Thoracic aorta (tissue), 2 donors: ENCODE measurements at regions not wholly inside any gene's neighbourhood (a gene's known extent, or its start where the extent isn't known, plus 50 kb on each side); places are given as distances from the start of the nearest gene placed in this dataset.
A peak's percentile ranks its signal among the peaks of the same experiment; 100 is the strongest.

Source experiments
- ATAC-seq: fragments of 150-250 bp; one replicate; pipeline ENCODE4 v1.8.0; 2017; ENCODE audit warnings: low read depth; ENCODE audit not compliant: insufficient number of reproducible peaks, low FRiP score
- DNase-seq: peaks from one replicate; pipeline ENCODE4 v3.0.0-alpha.2; 2020; ENCODE audit warnings: low spot score
- H3K27ac ChIP-seq, 2 donors: fragments of 200-600 bp; sonication (generic); 1 replicate in 1 of 2; 2 replicates in 1 of 2; pipeline ENCODE4 v1.5.1; 2016; ENCODE audit warnings: mild to moderate bottlenecking in 2 of 2, moderate library complexity in 2 of 2
- H3K27me3 ChIP-seq: fragments of 200-600 bp; sonication (generic); replicated peaks from 2 replicates; pipeline ENCODE4 v1.6.0; 2016; ENCODE audit warnings: mild to moderate bottlenecking; ENCODE audit not compliant: insufficient read depth
- H3K36me3 ChIP-seq: fragments of 200-600 bp; sonication (generic); one replicate; pipeline ENCODE4 v1.5.1; 2016
- H3K4me1 ChIP-seq, 2 donors: fragments of 200-600 bp; sonication (generic); 1 replicate in 1 of 2; 2 replicates in 1 of 2; pipeline versions ENCODE4 v1.5.1 to v1.6.0; 2016; ENCODE audit warnings: low read depth in 2 of 2, mild to moderate bottlenecking in 1 of 2; ENCODE audit not compliant: control insufficient read depth in 1 of 2
- H3K4me3 ChIP-seq: fragments of 200-600 bp; sonication (generic); 2 replicates; pipeline ENCODE4 v1.5.1; 2016; ENCODE audit warnings: mild to moderate bottlenecking
- H3K9me3 ChIP-seq: fragments of 200-600 bp; sonication (generic); 2 replicates; pipeline ENCODE4 v1.5.1; 2016
- CTCF ChIP-seq: fragments of 200-600 bp; sonication (generic); IDR thresholded peaks from one replicate; pipeline ENCODE4 v1.5.1; 2019; ENCODE audit warnings: antibody characterized with exemption

GRCh38 chr5:167346461-167346860 lies 945.0 kb upstream of the WWC1 start:
- DNase-seq: no peak
- ATAC-seq: no peak
- TF ChIP-seq CTCF: no peak
- Histone ChIP-seq H3K4me3 (no peak overlapping the region), H3K36me3 (no peaks in the 10 kb centered on the region), H3K4me1 (no peaks in the 10 kb centered on the region), H3K27me3 (no peaks in the 10 kb centered on the region), H3K9me3 (no peaks in the 10 kb centered on the region), H3K27ac (no peak overlapping the region)

- Histone ChIP-seq H3K36me3 (no peaks in the 10 kb centered on the region), H3K27ac (no peak overlapping the region), H3K4me3 (peak overlapping the region; percentile 20), H3K9me3 (no peaks in the 10 kb centered on the region), H3K27me3 (no peaks in the 10 kb centered on the region), H3K4me1 (no peaks in the 10 kb centered on the region)
- no peak for TF ChIP-seq CTCF
- DNase-seq (no peak), ATAC-seq (no peak)
Observed at GRCh38 chr5:167348251-167348926, 943.1 kb upstream of the WWC1 start.

- H3K4me1 ChIP-seq: no peaks in the 10 kb centered on the region
- ATAC-seq (no peak), DNase-seq (no peak)
- H3K4me3 ChIP-seq: no peak overlapping the region
- no peaks in the 10 kb centered on the region for H3K36me3 ChIP-seq
- no peaks in the 10 kb centered on the region for H3K27me3 ChIP-seq
- H3K9me3 ChIP-seq: no peaks in the 10 kb centered on the region
- no peak overlapping the region for H3K27ac ChIP-seq
- TF ChIP-seq CTCF: no peak
Observed at GRCh38 chr5:167348980-167349379, 942.5 kb upstream of the WWC1 start.

- no peak overlapping the region for H3K4me3 ChIP-seq
- TF ChIP-seq CTCF: no peak
Observed at GRCh38 chr5:167351316-167351715, 940.1 kb upstream of the WWC1 start.

GRCh38 chr5:167352801-167353200 lies 938.6 kb upstream of the WWC1 start:
- no peaks in the 10 kb centered on the region for H3K9me3 ChIP-seq
- no peak for TF ChIP-seq CTCF
- no peaks in the 10 kb centered on the region for H3K27me3 ChIP-seq

More at GRCh38 chr5:167351316-167351715, 940.1 kb upstream of the WWC1 start:
- Histone ChIP-seq H3K27me3 (no peaks in the 10 kb centered on the region), H3K27ac (no peak overlapping the region), H3K9me3 (no peaks in the 10 kb centered on the region), H3K4me1 (no peaks in the 10 kb centered on the region), H3K36me3 (no peaks in the 10 kb centered on the region)
- DNase-seq (no peak), ATAC-seq (no peak)

More at GRCh38 chr5:167352801-167353200, 938.6 kb upstream of the WWC1 start:
- Histone ChIP-seq H3K36me3 (no peaks in the 10 kb centered on the region), H3K4me1 (no peaks in the 10 kb centered on the region), H3K27ac (no peak overlapping the region), H3K4me3 (no peak overlapping the region)
- DNase-seq (no peak), ATAC-seq (no peak)
